HG02759 (cell line): ENCODE measurements at regions not wholly inside any gene's neighbourhood (a gene's known extent, or its start where the extent isn't known, plus 50 kb on each side); places are given as distances from the start of the nearest gene placed in this dataset.
"Not testable (repeated sequence)": the region's sequence is repeated elsewhere in the genome, so short reads cannot be mapped to it uniquely, and the experiment has no call there.

Experiments
- ATAC-seq: cut with Tn5 transposase; IDR thresholded peaks from one replicate; pipeline ENCODE4 v1.9.1; 2021; ENCODE audit warnings: mild to moderate bottlenecking, moderate library complexity; ENCODE audit not compliant: unreplicated experiment

GRCh38 chr2:219726916-219727315 lies 99.5 kb downstream of the SLC4A3 start:
- ATAC-seq, result no peak

DNA sequence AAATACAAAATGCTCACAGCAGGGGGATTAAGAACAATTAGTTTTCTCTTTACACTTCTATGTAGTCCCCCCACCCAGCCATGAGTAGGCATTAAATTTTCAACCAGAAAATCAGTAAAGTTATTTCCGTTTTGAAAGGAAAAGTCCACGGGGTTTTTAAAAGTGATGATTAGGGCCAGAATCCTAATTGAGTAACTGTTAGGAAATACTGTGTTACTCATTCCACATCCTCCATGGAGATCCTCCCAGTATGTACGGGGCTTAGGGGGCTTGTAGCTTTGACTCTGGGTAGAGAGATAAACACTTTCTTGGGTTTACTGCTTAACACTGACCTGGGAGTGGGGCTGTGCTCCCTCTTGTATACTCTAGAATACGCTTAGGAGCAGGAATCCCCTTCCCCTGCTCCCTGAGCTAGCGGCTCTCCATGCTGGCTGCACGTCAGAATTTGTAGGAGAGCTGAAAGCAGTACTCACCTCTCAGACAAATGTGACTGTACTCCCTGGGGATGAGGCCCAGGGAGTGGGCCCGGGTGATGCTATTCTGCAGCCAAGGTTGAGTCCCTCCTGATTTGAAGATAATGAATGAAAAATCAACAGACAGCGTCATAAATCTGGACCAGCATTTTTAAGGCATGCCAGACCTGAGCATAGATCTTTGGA lies 100.5 kb downstream of the SLC4A3 start:
- ATAC-seq, result no peak

DNA sequence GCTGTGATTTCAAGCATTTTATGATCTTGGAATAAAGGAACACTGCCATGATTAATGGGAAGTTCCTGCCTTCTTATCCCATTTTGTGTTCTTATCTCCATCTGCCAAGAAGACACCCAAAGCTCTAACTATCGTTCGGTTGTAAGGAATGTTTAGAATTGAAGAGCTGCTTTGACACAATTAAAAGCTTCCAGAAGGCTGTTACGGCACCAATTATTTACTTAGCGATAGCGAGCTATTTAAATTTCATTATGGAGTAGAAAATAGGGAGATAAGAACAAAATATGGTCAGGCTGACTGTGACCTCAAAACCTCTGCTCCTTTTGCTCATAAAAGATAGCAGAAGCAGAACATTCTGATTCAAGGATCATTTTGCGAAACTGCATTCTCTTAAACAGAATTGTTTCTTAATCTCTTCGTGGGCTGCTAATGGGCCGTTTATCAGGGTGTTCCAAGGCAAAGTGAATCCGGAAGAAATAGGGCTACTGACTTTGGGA lies 101.6 kb downstream of the SLC4A3 start:
- no peak for ATAC-seq

- no peak for ATAC-seq
Measured at GRCh38 chr2:219731173-219731572, 103.7 kb downstream of the SLC4A3 start.

GRCh38 chr2:219733106-219733505 lies 105.7 kb downstream of the SLC4A3 start:
- no peak for ATAC-seq

DNA sequence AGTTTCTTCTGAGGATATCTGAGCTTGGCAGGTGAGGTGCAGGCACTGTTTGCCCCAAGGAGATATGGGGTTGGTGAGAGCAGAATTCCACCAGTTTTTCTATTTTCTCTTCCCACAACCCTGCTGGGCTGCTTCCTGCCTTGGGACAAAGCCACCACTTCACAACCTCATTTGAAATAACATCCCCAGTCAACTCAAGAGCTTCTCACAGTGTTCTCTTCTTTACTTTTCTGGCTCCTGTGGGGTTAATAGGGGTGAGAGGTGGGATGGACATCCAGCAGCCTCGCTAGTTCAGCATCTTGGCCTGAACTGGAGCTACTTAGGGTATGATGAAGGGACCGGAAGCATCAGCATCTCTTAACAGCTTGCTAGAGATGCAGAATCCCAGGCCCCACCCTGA lies 106.3 kb downstream of the SLC4A3 start:
- ATAC-seq, result no peak

DNA sequence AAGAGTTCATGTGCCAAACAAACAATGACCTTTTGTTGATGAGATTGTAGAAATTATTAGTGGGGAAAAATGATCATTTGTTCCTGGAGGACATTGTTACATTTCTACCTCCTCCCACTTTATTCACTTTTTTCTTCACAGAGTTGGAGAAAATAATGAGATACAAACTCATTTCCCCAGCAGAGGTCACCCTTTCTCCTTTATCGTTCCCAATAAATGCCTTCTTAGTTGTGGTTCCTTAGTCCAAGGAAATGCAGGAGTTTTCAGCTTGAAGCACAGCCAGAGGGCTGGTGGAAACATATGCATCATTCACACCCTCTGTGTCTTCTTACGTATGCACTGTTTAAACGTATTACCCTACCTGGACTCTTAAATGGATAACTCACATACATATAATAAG lies 108.8 kb downstream of the SLC4A3 start:
- ATAC-seq, result no peak

DNA sequence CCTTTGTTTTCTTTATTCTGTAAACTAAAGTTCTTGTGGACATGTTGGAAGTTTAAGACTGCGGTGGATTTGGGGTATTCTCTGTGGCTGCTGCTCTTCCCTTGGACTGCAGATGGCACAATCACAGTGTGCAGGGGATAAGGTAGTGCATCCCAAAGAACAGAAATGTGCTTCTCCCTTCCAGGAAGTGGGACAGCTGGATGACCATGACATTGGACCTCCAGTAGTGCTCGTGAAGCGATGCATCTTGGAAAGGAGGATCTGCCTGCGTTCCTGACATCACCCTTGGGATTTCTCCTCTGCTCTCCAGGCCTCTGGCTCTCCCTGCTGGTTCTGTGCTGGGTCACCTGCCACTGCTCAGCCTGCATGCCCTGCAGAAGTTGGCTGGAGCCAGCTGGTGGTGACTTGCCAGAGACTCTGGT lies 109.9 kb downstream of the SLC4A3 start:
- ATAC-seq, result no peak

DNA sequence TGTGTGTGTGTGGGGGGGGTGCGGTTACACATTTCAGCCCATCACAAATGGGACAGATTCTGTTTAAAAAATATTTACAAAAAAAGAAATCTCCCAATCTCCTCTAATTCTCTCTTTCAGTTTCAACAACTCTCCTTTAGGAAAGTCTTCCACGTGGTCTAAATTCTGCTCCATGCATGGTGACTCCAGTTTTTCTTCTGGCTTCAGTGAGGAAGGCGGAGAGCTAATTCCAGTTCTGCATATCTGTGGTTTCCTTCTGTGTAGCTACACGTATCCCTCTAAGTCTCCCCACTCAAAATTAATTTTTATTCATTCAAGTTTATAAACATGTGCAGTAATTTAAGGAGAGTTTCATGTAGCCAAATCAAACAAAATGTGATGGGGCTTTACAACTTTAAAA lies 111.6 kb downstream of the SLC4A3 start:
- ATAC-seq, result no peak

DNA sequence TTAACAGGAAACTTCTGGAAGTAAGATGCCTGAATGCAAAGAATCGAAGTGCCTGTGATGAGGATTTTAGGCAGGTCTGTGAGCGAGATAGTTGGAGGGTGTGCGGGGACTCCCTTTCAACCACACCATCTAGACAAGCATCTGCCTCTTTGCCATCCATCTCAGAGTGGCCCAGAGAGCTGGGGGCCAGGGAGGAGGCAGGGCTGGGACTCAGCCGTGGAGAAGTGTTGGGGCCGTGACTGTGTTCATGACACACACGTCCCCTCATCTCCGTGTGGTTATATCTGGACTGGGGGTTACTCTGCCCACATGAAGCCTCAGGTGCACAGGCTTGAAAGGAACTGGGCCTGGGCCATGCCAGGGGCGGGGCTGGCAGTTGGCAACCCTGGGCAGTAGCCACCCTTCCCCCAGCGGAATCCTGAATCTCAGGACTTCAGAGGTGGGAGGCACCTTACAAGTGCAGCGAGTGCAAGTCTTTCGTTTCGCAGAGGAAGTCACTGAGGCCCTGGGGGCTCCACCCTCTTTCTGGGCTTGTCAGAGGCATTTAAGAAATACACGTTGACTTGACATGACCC lies 112.5 kb downstream of the SLC4A3 start:
- no peak for ATAC-seq

- no peak for ATAC-seq
Measured at GRCh38 chr2:219743548-219743947, 116.1 kb downstream of the SLC4A3 start.

DNA sequence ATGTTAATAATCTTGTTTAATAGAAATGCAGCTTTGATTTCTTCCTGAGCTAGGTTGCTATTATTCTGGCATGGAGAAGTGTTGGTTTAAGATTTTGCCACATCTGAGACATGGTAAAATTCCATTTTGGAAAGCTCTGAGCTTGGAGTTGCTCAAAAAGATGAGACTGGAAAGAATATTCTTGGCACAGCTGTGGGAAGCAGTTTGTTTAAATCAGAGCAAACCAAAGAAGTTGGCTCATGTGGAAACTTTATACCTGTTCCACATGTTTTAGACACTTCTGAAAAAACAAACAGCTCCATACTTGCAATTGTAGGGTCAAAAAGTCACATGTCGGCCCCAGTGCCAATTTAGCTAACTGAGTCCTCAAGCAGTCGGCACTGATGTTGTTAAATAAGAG lies 116.6 kb downstream of the SLC4A3 start:
- no peak for ATAC-seq

DNA sequence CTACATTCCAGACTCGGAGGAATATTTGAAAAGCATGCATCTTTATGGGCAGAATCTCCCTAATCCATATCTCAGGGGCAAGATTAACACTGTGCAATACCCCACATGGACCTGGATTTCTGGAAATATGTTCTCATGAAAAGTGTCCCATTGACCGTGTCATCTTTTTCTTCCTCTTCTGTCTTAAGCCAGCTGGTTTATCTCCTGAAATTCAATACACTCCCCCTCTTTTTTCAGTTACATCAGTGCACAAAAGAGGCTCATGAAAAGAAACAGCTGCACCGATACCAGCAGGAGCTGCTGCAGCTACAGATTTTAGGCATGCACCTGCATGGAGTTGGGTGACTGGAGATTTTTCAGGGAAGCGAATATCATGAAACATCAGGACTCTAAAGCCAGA lies 117.2 kb downstream of the SLC4A3 start:
- ATAC-seq, result no peak

- ATAC-seq, result no peak
Measured at GRCh38 chr2:219747637-219748036, 120.2 kb downstream of the SLC4A3 start.

- no peak for ATAC-seq
Measured at GRCh38 chr2:219748671-219749570, 121.5 kb downstream of the SLC4A3 start.

GRCh38 chr2:219751121-219751520 lies 123.7 kb downstream of the SLC4A3 start:
- not testable (repeated sequence) for ATAC-seq

DNA sequence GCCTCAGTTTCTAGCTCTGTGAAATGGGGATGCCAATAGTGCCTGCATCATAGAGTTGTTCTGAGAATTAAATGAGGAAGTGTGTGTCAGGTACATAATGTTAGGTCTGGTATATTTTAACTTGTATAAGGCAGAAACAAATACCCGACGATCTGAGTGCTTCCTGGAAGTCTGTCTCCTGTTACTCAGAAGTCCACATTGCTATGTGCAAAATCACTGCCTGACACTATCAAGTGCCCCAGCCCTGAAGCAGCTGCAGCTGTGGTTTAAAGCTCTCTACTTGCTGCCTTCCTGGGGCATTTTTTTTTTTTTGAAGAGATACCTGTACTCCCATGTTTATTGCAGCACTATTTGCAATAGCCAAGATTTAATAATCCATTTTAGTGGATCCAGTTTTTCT lies 125.3 kb downstream of the SLC4A3 start:
- ATAC-seq, result no peak

GRCh38 chr2:219758907-219759680 lies 131.7 kb downstream of the SLC4A3 start:
- no peak for ATAC-seq

DNA sequence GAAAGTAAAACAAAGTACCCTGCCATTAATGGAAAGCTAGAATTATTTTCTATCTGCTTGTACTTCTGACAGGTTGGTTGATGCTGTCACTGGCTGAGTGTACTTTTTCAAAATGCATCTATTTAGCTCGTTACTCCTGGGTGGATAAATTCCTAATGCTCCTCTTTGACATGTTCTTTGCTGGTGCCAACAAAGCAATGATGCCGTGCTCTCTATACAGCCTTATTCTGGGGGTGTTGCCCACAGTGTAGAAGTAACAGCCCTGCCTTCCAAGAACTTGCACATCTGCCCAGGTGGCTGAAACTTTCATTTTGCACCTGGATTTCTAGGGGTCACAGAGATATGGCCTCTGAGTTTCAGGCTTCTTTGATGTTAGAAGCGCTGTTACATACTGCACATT lies 132.4 kb downstream of the SLC4A3 start:
- ATAC-seq, result no peak

GRCh38 chr2:219765231-219765911 lies 137.9 kb downstream of the SLC4A3 start:
- no peak for ATAC-seq
